Lower lobe of right lung (tissue), 2 donors: ENCODE measurements at regions not wholly inside any gene's neighbourhood (a gene's known extent, or its start where the extent isn't known, plus 50 kb on each side); places are given as distances from the start of the nearest gene placed in this dataset.

ENCODE experiments used
- ATAC-seq, 2 donors: fragments of 200-7000 bp; cut with Tn5 transposase; one replicate each; pipeline ENCODE4 v1.9.1; 2020 to 2022; ENCODE audit warnings: mild to moderate bottlenecking in 2 of 2, moderate library complexity in 2 of 2
- DNase-seq: peaks from one replicate; pipeline ENCODE4 v3.0.0-alpha.2; 2020
- H3K27ac ChIP-seq: fragments of 200-600 bp; one replicate; pipeline ENCODE4 v1.8.0; 2022
- H3K27me3 ChIP-seq: fragments of 200-600 bp; one replicate; pipeline ENCODE4 v1.8.0; 2022; ENCODE audit warnings: low read depth
- H3K36me3 ChIP-seq: fragments of 200-600 bp; one replicate; pipeline ENCODE4 v1.8.0; 2022; ENCODE audit warnings: mild to moderate bottlenecking
- H3K4me1 ChIP-seq: fragments of 200-600 bp; one replicate; pipeline ENCODE4 v1.8.0; 2022
- H3K4me3 ChIP-seq: fragments of 200-600 bp; one replicate; pipeline ENCODE4 v1.8.0; 2022; ENCODE audit warnings: mild to moderate bottlenecking
- H3K9me3 ChIP-seq: fragments of 200-600 bp; one replicate; pipeline ENCODE4 v1.8.0; 2022
- intact Hi-C: fragments of 100-400 bp; cut with DNase I; formaldehyde crosslinking; loops from one replicate; pipeline ENCODE4 v1.11.0; 2022
- TF ChIP-seq, protein P1 (sequence below): fragments of 200-600 bp; IDR thresholded peaks from one replicate; pipeline ENCODE4 v1.8.0; 2022; ENCODE audit warnings: antibody characterized with exemption, mild to moderate bottlenecking
- donor health status: DM: no; HTN: yes; CAD: no; lungs with severe emphysema.

DNA sequence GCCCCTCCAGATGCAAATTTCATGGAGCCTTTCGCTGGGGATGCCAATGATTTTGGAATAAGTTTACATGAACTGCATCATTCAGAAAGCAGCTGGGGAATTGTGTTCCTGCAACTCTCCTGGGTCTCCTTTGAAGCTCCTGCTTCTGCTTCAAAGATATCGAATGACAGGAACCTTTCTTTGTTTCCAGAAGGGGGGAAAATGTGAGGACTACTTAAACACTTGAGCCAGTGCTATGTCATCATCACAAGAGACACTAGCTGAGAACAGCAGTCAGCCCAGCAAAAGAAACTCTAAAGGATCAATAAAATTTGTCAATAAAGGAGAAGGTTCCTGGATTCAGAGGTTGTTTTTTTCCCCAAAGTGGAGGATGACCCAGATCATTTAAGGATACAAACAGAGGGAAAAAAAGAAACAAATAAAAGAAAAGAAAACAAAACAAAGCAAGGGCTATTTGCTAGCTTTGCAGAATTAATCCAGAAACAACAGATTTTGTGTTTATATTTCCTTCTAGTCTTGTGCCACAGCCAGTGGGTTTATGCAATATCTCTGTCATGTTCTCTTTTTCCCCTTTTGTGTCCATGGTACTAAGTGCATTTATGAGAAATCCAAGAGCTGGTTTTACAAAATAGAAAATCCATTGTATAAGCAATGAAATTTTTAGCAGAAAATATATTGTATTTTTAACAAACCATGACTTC is 463.7 kb downstream of the CDH2 start:
- no peak for ATAC-seq

DNA sequence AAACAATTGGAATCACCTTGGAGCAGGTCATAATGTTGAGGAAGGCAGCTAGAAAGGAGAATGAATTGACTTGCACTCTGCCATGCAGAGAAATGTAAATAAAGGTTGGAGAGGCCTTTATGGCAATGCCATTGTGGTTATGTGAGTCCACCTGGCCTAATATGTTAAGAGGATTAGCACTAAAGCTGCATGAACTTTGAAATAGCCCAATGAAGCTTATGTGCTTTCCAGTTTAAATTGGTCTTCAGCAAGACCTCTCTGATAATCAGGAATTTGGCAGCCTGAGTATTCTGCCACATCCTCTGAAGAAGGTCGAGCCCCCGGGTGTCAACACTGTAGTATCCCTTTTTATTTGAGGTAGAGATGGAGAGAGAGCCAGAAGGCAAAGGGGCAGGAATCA is 464.9 kb downstream of the CDH2 start:
- no peaks in the 10 kb centered on the region for H3K9me3 ChIP-seq
- H3K36me3 ChIP-seq = no peaks in the 10 kb centered on the region
- ATAC-seq = no peak
- no peak overlapping the region for H3K27ac ChIP-seq
- no peak overlapping the region for H3K4me3 ChIP-seq
- H3K4me1 ChIP-seq = no peaks in the 10 kb centered on the region
- no peaks in the 10 kb centered on the region for H3K27me3 ChIP-seq
- intact Hi-C loops = no loop called here
- DNase-seq = no peak
- TF ChIP-seq, protein P1, sequence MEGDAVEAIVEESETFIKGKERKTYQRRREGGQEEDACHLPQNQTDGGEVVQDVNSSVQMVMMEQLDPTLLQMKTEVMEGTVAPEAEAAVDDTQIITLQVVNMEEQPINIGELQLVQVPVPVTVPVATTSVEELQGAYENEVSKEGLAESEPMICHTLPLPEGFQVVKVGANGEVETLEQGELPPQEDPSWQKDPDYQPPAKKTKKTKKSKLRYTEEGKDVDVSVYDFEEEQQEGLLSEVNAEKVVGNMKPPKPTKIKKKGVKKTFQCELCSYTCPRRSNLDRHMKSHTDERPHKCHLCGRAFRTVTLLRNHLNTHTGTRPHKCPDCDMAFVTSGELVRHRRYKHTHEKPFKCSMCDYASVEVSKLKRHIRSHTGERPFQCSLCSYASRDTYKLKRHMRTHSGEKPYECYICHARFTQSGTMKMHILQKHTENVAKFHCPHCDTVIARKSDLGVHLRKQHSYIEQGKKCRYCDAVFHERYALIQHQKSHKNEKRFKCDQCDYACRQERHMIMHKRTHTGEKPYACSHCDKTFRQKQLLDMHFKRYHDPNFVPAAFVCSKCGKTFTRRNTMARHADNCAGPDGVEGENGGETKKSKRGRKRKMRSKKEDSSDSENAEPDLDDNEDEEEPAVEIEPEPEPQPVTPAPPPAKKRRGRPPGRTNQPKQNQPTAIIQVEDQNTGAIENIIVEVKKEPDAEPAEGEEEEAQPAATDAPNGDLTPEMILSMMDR = no peak

More for the DNA sequence above, 463.7 kb downstream of the CDH2 start:
- H3K4me1 ChIP-seq = no peaks in the 10 kb centered on the region
- no peaks in the 10 kb centered on the region for H3K9me3 ChIP-seq
- intact Hi-C loops = no loop called here
- no peak for DNase-seq
- no peak overlapping the region for H3K27ac ChIP-seq
- no peaks in the 10 kb centered on the region for H3K36me3 ChIP-seq
- H3K4me3 ChIP-seq = no peak overlapping the region
- TF ChIP-seq, protein P1 = no peak
- H3K27me3 ChIP-seq = no peaks in the 10 kb centered on the region

DNA sequence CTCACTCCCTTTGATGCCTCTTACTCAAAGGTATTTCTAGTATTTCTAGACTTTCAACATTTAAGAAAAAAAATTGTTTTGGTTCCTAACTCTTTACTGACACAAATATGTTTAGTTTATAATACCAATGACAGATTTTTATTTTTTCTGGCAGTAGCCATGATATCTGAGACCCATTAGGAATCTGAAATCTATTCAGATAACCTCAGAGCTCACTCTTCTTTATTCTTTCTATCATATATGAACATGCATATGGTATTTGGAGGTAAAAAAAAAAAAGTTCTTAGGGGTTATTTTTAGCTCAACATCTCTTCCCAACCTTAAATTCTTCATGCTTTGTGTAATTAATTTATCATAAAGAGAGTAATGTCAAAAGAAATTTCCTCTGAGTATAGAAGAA is 465.5 kb downstream of the CDH2 start:
- Histone ChIP-seq H3K36me3 (no peaks in the 10 kb centered on the region), H3K27me3 (no peaks in the 10 kb centered on the region), H3K27ac (no peak overlapping the region), H3K9me3 (no peaks in the 10 kb centered on the region), H3K4me3 (no peak overlapping the region), H3K4me1 (no peaks in the 10 kb centered on the region)
- no peak for ATAC-seq
- TF ChIP-seq, protein P1 = no peak
- intact Hi-C loops = no loop called here
- no peak for DNase-seq

DNA sequence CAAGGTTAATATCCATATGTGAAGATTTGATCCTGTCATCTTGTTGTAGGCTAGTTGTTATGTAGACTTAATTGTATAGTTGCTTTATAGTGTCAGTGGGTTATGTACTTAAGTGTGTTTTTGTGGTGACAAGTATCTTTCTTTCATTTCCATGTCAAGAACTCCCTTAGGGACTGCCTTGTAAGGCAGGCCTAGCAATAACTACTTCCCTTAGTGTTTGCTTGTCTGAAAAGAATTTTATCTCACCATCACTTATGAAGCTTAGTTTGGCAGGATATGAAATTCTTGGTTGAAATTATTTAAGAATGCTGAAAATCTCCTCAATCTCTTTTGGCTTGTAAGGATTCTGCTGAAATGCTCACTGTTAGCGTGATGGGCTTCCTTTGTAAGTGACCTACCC is 467.6 kb downstream of the CDH2 start:
- Histone ChIP-seq H3K36me3 (no peaks in the 10 kb centered on the region), H3K4me1 (no peaks in the 10 kb centered on the region), H3K27ac (no peak overlapping the region), H3K4me3 (no peak overlapping the region), H3K9me3 (no peaks in the 10 kb centered on the region), H3K27me3 (no peaks in the 10 kb centered on the region)
- ATAC-seq = no peak
- no peak for DNase-seq
- intact Hi-C loops = no loop called here
- TF ChIP-seq, protein P1 = no peak

DNA sequence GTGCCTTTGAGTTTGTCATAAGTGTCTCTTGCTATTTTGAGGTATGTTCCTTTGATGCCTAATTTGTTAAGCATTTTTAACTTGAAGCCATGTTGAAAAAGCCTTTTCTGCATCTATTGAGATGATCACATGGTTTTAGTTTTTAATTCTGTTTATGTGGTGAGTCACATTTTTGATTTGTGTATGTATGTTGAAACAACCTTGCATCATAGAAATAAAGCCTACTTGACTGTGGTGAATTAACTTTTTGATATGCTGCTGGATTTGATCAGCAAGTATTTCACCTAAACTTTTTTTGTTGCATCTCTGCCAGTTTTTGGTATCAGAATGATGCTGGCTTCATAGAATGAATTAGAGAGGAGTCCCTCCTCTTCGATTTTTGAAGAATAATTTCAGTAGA is 469.7 kb downstream of the CDH2 start:
- intact Hi-C loops = no loop called here
- H3K4me1 ChIP-seq = no peaks in the 10 kb centered on the region
- no peaks in the 10 kb centered on the region for H3K36me3 ChIP-seq
- ATAC-seq (no peak), DNase-seq (no peak)
- H3K27ac ChIP-seq = no peak overlapping the region
- TF ChIP-seq, protein P1 = no peak
- no peaks in the 10 kb centered on the region for H3K9me3 ChIP-seq
- no peak overlapping the region for H3K4me3 ChIP-seq
- H3K27me3 ChIP-seq = no peaks in the 10 kb centered on the region
